Fibroblast of lung (primary cell): ENCODE measurements at regions not wholly inside any gene's neighbourhood (a gene's known extent, or its start where the extent isn't known, plus 50 kb on each side); places are given as distances from the start of the nearest gene placed in this dataset.

Experiments used
- DNase-seq, 2 donors: peaks; one replicate each; pipeline versions ENCODE4 v3.0.0 to v3.0.0-alpha.2; 2010; ENCODE audit warnings: low read depth in 2 of 2
- H2AFZ ChIP-seq: 2 replicates; pipeline ENCODE4 v1.5.1; 2012; ENCODE audit warnings: low read length, control low read depth, inconsistent platforms
- H3K27ac ChIP-seq: 2 replicates; pipeline ENCODE4 v1.5.1; 2011; ENCODE audit warnings: low read length, control low read depth; ENCODE audit not compliant: insufficient read depth
- H3K27me3 ChIP-seq: 2 replicates; pipeline ENCODE4 v1.5.1; 2011; ENCODE audit warnings: mild to moderate bottlenecking, low read length; ENCODE audit not compliant: control insufficient read depth, insufficient read depth
- H3K36me3 ChIP-seq: 2 replicates; pipeline ENCODE4 v1.5.1; 2011; ENCODE audit warnings: low read length; ENCODE audit not compliant: control insufficient read depth, insufficient read depth
- H3K4me1 ChIP-seq: 2 replicates; pipeline ENCODE4 v1.5.1; 2011; ENCODE audit warnings: low read length; ENCODE audit not compliant: control insufficient read depth, insufficient read depth; ENCODE audit errors: extremely low read depth
- H3K4me2 ChIP-seq: 2 replicates; pipeline ENCODE4 v1.5.1; 2011; ENCODE audit warnings: low read length, control low read depth; ENCODE audit not compliant: insufficient read depth; ENCODE audit errors: extremely low read depth
- H3K4me3 ChIP-seq, 4 experiments: fragments of 200-600 bp in 1 of 4; sonication (generic) in 1 of 4; replicated peaks in 1 of 4; 2 replicates each; pipeline ENCODE4 v1.5.1; 2011 to 2016; ENCODE audit warnings: low read length in 4 of 4, low read depth in 3 of 4, mild to moderate bottlenecking in 3 of 4, control low read depth in 2 of 4, inconsistent platforms in 1 of 4, mixed read lengths in 1 of 4; ENCODE audit not compliant: insufficient read depth in 1 of 4; ENCODE audit errors: control extremely low read depth in 1 of 4
- H3K79me2 ChIP-seq: 2 replicates; pipeline ENCODE4 v1.5.1; 2012; ENCODE audit warnings: mild to moderate bottlenecking, low read length, inconsistent platforms; ENCODE audit not compliant: control insufficient read depth, insufficient read depth
- H3K9ac ChIP-seq: 2 replicates; pipeline ENCODE4 v1.5.1; 2011; ENCODE audit warnings: mild to moderate bottlenecking, low read length, control low read depth; ENCODE audit not compliant: insufficient read depth
- H3K9me3 ChIP-seq: 2 replicates; pipeline ENCODE4 v1.5.1; 2012; ENCODE audit warnings: low read depth, low read length; ENCODE audit not compliant: control insufficient read depth, insufficient read depth
- H4K20me1 ChIP-seq: 2 replicates; pipeline ENCODE4 v1.5.1; 2011; ENCODE audit warnings: low read length; ENCODE audit not compliant: control insufficient read depth, insufficient read depth; ENCODE audit errors: extremely low read depth
- EZH2 ChIP-seq: IDR thresholded peaks from 2 replicates; pipeline ENCODE4 v1.5.1; 2012; ENCODE audit warnings: low read length, control low read depth, mild to moderate bottlenecking; ENCODE audit errors: missing control alignments
- TF ChIP-seq, protein P1 (sequence below), 2 donors: IDR thresholded peaks in 1 of 2; conservative IDR thresholded peaks in 1 of 2; 1 replicate in 1 of 2; 2 replicates in 1 of 2; pipeline ENCODE4 v1.5.1; 2011 to 2012; ENCODE audit warnings: low read length in 2 of 2, control low read depth in 1 of 2, inconsistent platforms in 1 of 2, low read depth in 1 of 2, mild to moderate bottlenecking in 1 of 2

DNA sequence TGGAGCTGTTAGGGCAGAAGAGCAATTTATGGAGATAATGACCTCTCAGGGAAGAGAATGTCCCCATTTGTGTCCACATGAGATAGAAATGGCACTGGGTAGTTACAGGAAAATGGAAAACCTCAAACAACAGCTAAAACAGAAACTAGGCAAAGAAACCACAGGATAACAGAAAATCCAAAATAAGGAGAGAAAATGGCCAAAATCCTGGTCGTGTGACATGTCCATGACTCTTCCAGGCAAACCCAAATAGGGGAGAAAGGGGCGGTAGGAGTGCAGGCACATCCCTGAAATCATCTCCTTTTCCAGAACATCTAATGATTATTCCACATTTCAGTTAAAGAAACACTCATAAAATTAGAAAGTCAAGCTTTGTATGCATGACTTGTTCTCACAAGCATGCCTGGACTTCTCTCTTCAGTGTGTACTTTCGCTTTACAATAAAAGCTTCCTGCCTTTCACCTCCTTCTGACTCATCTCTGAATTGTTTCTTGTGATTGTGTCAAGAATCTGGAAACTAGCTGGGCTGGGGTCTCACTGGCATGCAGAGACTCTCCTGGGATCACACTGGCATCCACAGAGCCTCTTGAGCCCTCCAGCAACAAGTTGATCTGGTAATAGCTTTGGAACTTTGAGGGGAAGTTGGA lies 171.4 kb upstream of the ZP4 start:
- Histone ChIP-seq H2AFZ (no peak overlapping the region), H3K4me3 (no peak overlapping the region), H3K9me3 (no peaks in the 10 kb centered on the region), H4K20me1 (no peaks in the 10 kb centered on the region), H3K4me2 (no peak overlapping the region), H3K4me1 (no peaks in the 10 kb centered on the region), H3K36me3 (no peaks in the 10 kb centered on the region), H3K27me3 (no peaks in the 10 kb centered on the region), H3K9ac (no peak overlapping the region), H3K79me2 (no peaks in the 10 kb centered on the region), H3K27ac (no peak overlapping the region)
- peak; percentile 32 to 86 for DNase-seq
- no peak for TF ChIP-seq EZH2
- TF ChIP-seq, protein P1, sequence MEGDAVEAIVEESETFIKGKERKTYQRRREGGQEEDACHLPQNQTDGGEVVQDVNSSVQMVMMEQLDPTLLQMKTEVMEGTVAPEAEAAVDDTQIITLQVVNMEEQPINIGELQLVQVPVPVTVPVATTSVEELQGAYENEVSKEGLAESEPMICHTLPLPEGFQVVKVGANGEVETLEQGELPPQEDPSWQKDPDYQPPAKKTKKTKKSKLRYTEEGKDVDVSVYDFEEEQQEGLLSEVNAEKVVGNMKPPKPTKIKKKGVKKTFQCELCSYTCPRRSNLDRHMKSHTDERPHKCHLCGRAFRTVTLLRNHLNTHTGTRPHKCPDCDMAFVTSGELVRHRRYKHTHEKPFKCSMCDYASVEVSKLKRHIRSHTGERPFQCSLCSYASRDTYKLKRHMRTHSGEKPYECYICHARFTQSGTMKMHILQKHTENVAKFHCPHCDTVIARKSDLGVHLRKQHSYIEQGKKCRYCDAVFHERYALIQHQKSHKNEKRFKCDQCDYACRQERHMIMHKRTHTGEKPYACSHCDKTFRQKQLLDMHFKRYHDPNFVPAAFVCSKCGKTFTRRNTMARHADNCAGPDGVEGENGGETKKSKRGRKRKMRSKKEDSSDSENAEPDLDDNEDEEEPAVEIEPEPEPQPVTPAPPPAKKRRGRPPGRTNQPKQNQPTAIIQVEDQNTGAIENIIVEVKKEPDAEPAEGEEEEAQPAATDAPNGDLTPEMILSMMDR (conservative IDR thresholded peaks at IDR 0.05 in 1 of 2, IDR thresholded peaks at IDR 0.05 in 1 of 2; ENCODE audit: low read depth in 1 of 2, low read length in 2 of 2), result no peak

DNA sequence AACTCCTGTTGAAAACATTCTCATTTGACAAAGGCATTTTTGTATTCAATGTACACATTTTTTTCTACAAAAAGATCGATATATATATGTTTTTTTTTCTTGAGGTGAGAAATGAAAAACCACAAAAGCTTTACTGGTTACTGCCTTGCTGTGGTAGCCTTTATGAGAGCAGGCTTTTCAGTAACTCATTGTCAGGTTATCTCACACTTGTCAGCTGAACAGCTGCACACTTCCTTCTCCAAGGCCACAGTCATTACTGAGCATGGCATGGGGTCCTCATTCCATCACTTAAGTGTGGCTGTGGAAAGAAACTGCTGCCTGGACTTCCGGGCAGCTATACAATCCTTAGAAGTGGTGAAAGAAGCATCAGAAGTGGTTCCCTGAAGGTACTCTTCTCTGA lies 169.3 kb upstream of the ZP4 start:
- H3K4me3 ChIP-seq, result no peak overlapping the region
- H3K4me2 ChIP-seq, result no peak overlapping the region
- no peak overlapping the region for H3K9ac ChIP-seq
- DNase-seq, result peak in 1 of 2 donors; percentile 48
- no peaks in the 10 kb centered on the region for H3K27me3 ChIP-seq
- no peak overlapping the region for H2AFZ ChIP-seq
- no peaks in the 10 kb centered on the region for H3K79me2 ChIP-seq
- TF ChIP-seq, protein P1 (conservative IDR thresholded peaks at IDR 0.05 in 1 of 2, IDR thresholded peaks at IDR 0.05 in 1 of 2; ENCODE audit: low read depth in 1 of 2, low read length in 2 of 2), result no peak
- no peak for TF ChIP-seq EZH2
- no peak overlapping the region for H3K27ac ChIP-seq
- no peaks in the 10 kb centered on the region for H4K20me1 ChIP-seq
- H3K4me1 ChIP-seq, result no peaks in the 10 kb centered on the region
- H3K36me3 ChIP-seq, result no peaks in the 10 kb centered on the region
- H3K9me3 ChIP-seq, result no peaks in the 10 kb centered on the region

DNA sequence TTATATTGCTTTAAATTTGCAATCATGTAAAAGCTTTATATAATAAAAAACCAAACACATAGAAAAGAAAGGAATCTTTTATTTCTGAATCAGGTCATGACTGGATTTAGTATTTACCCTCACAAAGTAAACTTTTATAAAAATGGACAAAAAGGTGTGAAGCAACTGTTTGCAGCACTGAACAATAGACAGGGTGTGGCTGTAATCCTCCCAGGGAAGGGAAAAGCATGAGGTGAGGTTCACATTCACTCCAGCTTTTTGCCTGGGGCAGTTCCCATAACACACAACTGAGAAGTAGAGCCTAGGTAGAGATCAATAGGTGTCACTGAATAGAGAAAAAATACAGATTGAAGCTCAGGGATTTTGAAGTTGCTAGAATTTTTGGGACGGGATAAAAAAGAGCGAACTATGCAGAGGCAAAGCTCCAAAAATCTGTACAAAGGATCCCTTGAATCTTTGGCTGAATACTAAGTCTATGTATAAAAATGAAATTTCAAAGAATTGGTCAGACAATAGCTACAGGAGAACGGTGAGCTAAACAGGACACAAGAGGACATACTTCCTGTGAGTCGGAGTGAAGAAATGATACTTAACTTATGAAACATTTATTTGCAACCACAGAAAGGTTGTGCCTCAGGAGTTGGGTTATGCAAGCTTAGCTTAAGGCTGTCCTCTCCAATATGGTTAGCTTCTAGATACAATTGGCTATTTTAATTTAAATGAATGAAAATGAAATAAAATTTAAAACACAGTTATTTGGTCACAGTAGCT lies 162.0 kb upstream of the ZP4 start:
- no peaks in the 10 kb centered on the region for H3K27me3 ChIP-seq
- no peaks in the 10 kb centered on the region for H4K20me1 ChIP-seq
- no peak overlapping the region for H2AFZ ChIP-seq
- H3K36me3 ChIP-seq, result no peaks in the 10 kb centered on the region
- no peaks in the 10 kb centered on the region for H3K9me3 ChIP-seq
- peak in 1 of 2 donors; percentile 36 for DNase-seq
- no peak overlapping the region for H3K4me3 ChIP-seq
- H3K27ac ChIP-seq, result no peak overlapping the region
- no peak overlapping the region for H3K4me2 ChIP-seq
- H3K79me2 ChIP-seq, result no peaks in the 10 kb centered on the region
- TF ChIP-seq, protein P1 (conservative IDR thresholded peaks at IDR 0.05 in 1 of 2, IDR thresholded peaks at IDR 0.05 in 1 of 2; ENCODE audit: low read depth in 1 of 2, low read length in 2 of 2), result no peak
- no peak for TF ChIP-seq EZH2
- no peak overlapping the region for H3K9ac ChIP-seq
- H3K4me1 ChIP-seq, result no peaks in the 10 kb centered on the region
